ENCODE measurements at regions not wholly inside any gene's neighbourhood (a gene's known extent, or its start where the extent isn't known, plus 50 kb on each side); places are given as distances from the start of the nearest gene placed in this dataset.

DNA sequence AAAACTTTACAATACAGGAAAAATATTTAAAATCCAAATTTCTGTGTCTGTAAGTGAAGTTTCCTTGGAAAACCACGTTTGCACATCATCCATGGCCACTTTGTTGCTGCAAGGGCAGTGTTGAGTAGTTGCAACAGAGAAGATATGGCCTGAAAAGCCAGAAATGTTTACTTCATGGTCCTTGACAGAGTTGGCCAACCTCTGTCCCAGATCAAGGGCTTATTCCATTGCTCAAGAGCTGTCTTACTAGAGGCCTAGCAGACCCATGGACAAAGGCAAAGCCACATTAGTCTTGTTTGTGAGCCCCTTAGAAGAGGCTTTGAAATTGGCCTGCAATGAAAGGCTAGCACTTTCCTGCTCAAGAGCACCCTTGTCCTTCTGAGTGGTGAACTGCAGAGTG, 119.4 kb downstream of the GAS1 start:
- no peak for TF ChIP-seq EP300 (IDR thresholded peaks at IDR 0.05; ENCODE audit: low read length)
- TF ChIP-seq, protein P1, sequence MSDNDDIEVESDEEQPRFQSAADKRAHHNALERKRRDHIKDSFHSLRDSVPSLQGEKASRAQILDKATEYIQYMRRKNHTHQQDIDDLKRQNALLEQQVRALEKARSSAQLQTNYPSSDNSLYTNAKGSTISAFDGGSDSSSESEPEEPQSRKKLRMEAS (CRISPR knock-in tag; IDR thresholded peaks at IDR 0.05), result no peak

Measured in K562 (cell line).